Loucy (cell line): ENCODE measurements at regions not wholly inside any gene's neighbourhood (a gene's known extent, or its start where the extent isn't known, plus 50 kb on each side); places are given as distances from the start of the nearest gene placed in this dataset.

Experiments
- CTCF ChIP-seq: fragments of 200-600 bp; sonication (generic); conservative IDR thresholded peaks from 2 replicates; pipeline ENCODE4 v1.5.1; 2014; ENCODE audit warnings: mild to moderate bottlenecking, antibody characterized with exemption, low read length
- EZH2phosphoT487 ChIP-seq: fragments of 200-600 bp; IDR thresholded peaks from 2 replicates; pipeline ENCODE4 v1.6.1; 2018; ENCODE audit warnings: antibody characterized with exemption, mild to moderate bottlenecking, moderate library complexity, borderline replicate concordance

DNA sequence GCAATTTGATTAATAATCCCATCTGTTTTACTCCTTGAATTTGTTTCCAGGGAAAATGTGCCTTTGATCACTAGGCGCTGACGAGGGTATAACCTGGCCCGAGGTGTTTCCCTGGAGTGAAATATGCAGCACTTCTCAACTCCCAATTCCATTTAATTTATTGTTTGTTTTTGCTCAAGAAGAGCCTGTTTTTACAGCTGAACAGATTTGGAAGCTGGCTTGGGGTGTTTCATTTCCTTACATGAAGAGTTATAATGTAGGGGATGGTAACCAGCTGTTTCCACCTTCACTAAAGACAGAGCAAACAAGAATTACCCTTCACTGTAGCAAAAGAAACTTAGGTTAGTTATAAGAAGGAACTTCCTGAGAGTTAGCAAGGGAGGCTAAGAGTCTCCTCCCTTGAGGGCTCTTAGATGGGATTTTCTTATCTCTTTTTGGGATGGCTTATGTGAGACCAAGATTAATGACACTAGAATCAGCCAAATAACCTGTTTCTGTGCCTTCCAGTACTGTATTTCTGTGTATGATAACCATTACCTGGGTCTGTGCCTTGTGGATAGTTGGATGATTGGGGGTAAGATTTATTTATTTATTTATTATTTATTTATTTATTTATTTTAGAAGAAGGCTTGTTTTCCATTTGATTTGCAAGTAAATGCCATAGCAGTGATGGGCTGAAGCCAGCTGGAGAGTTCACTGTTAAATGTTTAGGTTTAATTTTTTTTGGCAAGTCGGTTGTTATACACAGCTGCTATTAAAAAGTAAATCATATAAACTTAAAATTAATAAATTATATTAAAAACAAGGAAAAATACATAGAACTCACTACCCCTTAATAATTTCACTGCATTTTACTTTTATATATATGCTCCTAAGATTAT lies 162.2 kb upstream of the BMP2 start:
- no peak for TF ChIP-seq CTCF
- TF ChIP-seq EZH2phosphoT487: no peak
